HL-60 (cell line): ENCODE measurements at regions not wholly inside any gene's neighbourhood (a gene's known extent, or its start where the extent isn't known, plus 50 kb on each side); places are given as distances from the start of the nearest gene placed in this dataset.

Experiments
- DNase-seq, 2 experiments: peaks; one replicate each; pipeline ENCODE4 v3.0.0-alpha.2; 2010 to 2020; ENCODE audit warnings: low read depth in 1 of 2, low spot score in 1 of 2
- H3K27ac ChIP-seq: fragments of 250-450 bp; sonication (Bioruptor Pico); replicated peaks from 2 replicates; pipeline ENCODE4 v1.5.1; 2020; ENCODE audit warnings: mild to moderate bottlenecking, moderate library complexity
- H3K27me3 ChIP-seq: fragments of 250-450 bp; sonication (Bioruptor Pico); 2 replicates; pipeline ENCODE4 v1.5.1; 2021; ENCODE audit warnings: mild to moderate bottlenecking, moderate library complexity; ENCODE audit not compliant: insufficient read depth, poor library complexity, severe bottlenecking
- H3K4me3 ChIP-seq: replicated peaks from 2 replicates; pipeline ENCODE4 v1.5.1; 2011; ENCODE audit warnings: mild to moderate bottlenecking, control low read depth, low read length; ENCODE audit not compliant: insufficient read depth
- CTCF ChIP-seq: IDR thresholded peaks from one replicate; pipeline ENCODE4 v1.5.1; 2011; ENCODE audit warnings: low read length, control low read depth, inconsistent platforms; ENCODE audit not compliant: insufficient read depth
- GABPA ChIP-seq: IDR thresholded peaks from 2 replicates; pipeline ENCODE4 v1.6.1; 2012; ENCODE audit warnings: low read depth
- POLR2AphosphoS5 ChIP-seq: IDR thresholded peaks from 2 replicates; pipeline ENCODE4 v1.6.1; 2012; ENCODE audit warnings: low read depth
- REST ChIP-seq: IDR thresholded peaks from 2 replicates; pipeline ENCODE4 v1.6.1; 2012; ENCODE audit warnings: low read depth; ENCODE audit not compliant: insufficient replicate concordance
- SPI1 ChIP-seq: IDR thresholded peaks from 2 replicates; pipeline ENCODE4 v1.6.1; 2012; ENCODE audit warnings: low read depth, mild to moderate bottlenecking, borderline replicate concordance

- H3K4me3 ChIP-seq, result no peak overlapping the region
- no peak for DNase-seq
- TF ChIP-seq REST (no peak), CTCF (no peak), SPI1 (no peak), POLR2AphosphoS5 (no peak), GABPA (no peak)
These were observed 127.3 kb upstream of the LINGO1 start for GRCh38 chr15:77759896-77760592.

GRCh38 chr15:77753939-77754338 lies 121.2 kb upstream of the LINGO1 start:
- no peak for DNase-seq
- Histone ChIP-seq H3K27ac (no peak overlapping the region), H3K4me3 (no peak overlapping the region), H3K27me3 (no peaks in the 10 kb centered on the region)
- TF ChIP-seq SPI1, result no peak
- TF ChIP-seq GABPA, result no peak
- TF ChIP-seq POLR2AphosphoS5, result no peak
- TF ChIP-seq CTCF, result no peak

More at GRCh38 chr15:77759896-77760592, 127.3 kb upstream of the LINGO1 start:
- Histone ChIP-seq H3K27me3 (peaks cover 2% of the 10 kb centered on the region), H3K27ac (no peak overlapping the region)

- H3K27me3 ChIP-seq, result no peaks in the 10 kb centered on the region
- TF ChIP-seq REST, result peak; percentile 93
- TF ChIP-seq CTCF, result no peak
- no peak for TF ChIP-seq GABPA
- TF ChIP-seq POLR2AphosphoS5, result no peak
- no peak for TF ChIP-seq SPI1
- no peak for DNase-seq
- no peak overlapping the region for H3K4me3 ChIP-seq
- H3K27ac ChIP-seq, result no peak overlapping the region
These were observed 120.7 kb upstream of the LINGO1 start for GRCh38 chr15:77753281-77753873.
